H1 (cell line): ENCODE measurements at regions not wholly inside any gene's neighbourhood (a gene's known extent, or its start where the extent isn't known, plus 50 kb on each side); places are given as distances from the start of the nearest gene placed in this dataset.

Experiments
- CTCF ChIA-PET: fragments of 300-600 bp; sonication (Branson Sonifier 250); formaldehyde crosslinking; loops from one replicate; lab custom pipeline; 2021; ENCODE audit not compliant: partially characterized antibody; lab: Charles Lee
- POLR2A ChIA-PET: fragments of 300-600 bp; sonication (Branson Sonifier 250); formaldehyde crosslinking; loops from one replicate; lab custom pipeline; 2021; ENCODE audit warnings: inconsistent platforms; ENCODE audit not compliant: partially characterized antibody; lab: Charles Lee
- DNase-seq, 2 experiments: peaks; one replicate each; pipeline versions ENCODE4 v3.0.0 to v3.0.0-alpha.2; 2010 to 2022; ENCODE audit warnings: low spot score in 2 of 2, low read depth in 1 of 2, mixed read lengths in 1 of 2
- FAIRE-seq: peaks from 2 replicates; lab custom pipeline; 2011; peaks lifted over from hg19 to GRCh38; lab: Jason Lieb, UNC
- H2AFZ ChIP-seq: 2 replicates; pipeline ENCODE4 v1.8.1; 2012; ENCODE audit warnings: low read length, inconsistent platforms
- H2AK5ac ChIP-seq: 2 replicates; pipeline ENCODE4 v1.6.1; 2013; ENCODE audit warnings: low read depth, low read length
- H2BK120ac ChIP-seq: replicated peaks from 2 replicates; pipeline ENCODE3; 2013; ENCODE audit warnings: low read depth, low read length, inconsistent platforms
- H2BK12ac ChIP-seq: 2 replicates; pipeline ENCODE4 v1.6.1; 2013; ENCODE audit warnings: low read depth, low read length
- H2BK15ac ChIP-seq: 2 replicates; pipeline ENCODE4 v1.6.1; 2013; ENCODE audit warnings: low read length
- H2BK20ac ChIP-seq: 2 replicates; pipeline ENCODE4 v1.6.1; 2013; ENCODE audit warnings: low read length
- H2BK5ac ChIP-seq: 2 replicates; pipeline ENCODE4 v1.6.1; 2013; ENCODE audit warnings: low read depth, low read length
- H3K14ac ChIP-seq: 2 replicates; pipeline ENCODE4 v1.6.1; 2013; ENCODE audit warnings: inconsistent platforms; ENCODE audit not compliant: insufficient read length
- H3K18ac ChIP-seq: 2 replicates; pipeline ENCODE4 v1.6.1; 2013; ENCODE audit warnings: low read length; ENCODE audit errors: extremely low read depth
- H3K23ac ChIP-seq: 2 replicates; pipeline ENCODE4 v1.6.1; 2013; ENCODE audit warnings: inconsistent platforms; ENCODE audit not compliant: insufficient read length
- H3K23me2 ChIP-seq: 2 replicates; pipeline ENCODE4 v1.6.1; 2013; ENCODE audit warnings: low read depth, low read length
- H3K27ac ChIP-seq: 2 replicates; pipeline ENCODE4 v1.6.1; 2011; ENCODE audit warnings: low read depth, low read length, inconsistent platforms
- H3K27me3 ChIP-seq, 4 experiments: replicated peaks in 1 of 4; 1 replicate in 1 of 4; 2 replicates in 3 of 4; pipeline versions ENCODE4 v1.6.1 to v1.8.1; 2011 to 2013; ENCODE audit warnings: low read length in 3 of 4, mild to moderate bottlenecking in 3 of 4, inconsistent platforms in 2 of 4, mixed read lengths in 2 of 4, moderate library complexity in 1 of 4; ENCODE audit not compliant: control insufficient read depth in 3 of 4, insufficient read depth in 3 of 4; ENCODE audit errors: extremely low read depth in 1 of 4
- H3K36me3 ChIP-seq, 4 experiments: 2 replicates each; pipeline versions ENCODE4 v1.6.1 to v1.8.1; 2011 to 2013; ENCODE audit warnings: mild to moderate bottlenecking in 4 of 4, low read length in 3 of 4, moderate library complexity in 2 of 4, control low read depth in 1 of 4, inconsistent platforms in 1 of 4; ENCODE audit not compliant: insufficient read depth in 4 of 4, control insufficient read depth in 2 of 4
- H3K4ac ChIP-seq: replicated peaks from 2 replicates; pipeline ENCODE3; 2013; ENCODE audit warnings: low read length, low read depth, mixed read lengths, inconsistent platforms; ENCODE audit not compliant: insufficient read length
- H3K4me1 ChIP-seq, 4 experiments: replicated peaks in 1 of 4; 1 replicate in 1 of 4; 2 replicates in 3 of 4; pipeline versions ENCODE4 v1.6.1 to v1.8.1; 2011 to 2013; ENCODE audit warnings: low read length in 3 of 4, inconsistent platforms in 2 of 4, mixed read lengths in 1 of 4; ENCODE audit not compliant: insufficient read depth in 4 of 4, control insufficient read depth in 3 of 4
- H3K4me2 ChIP-seq, 2 experiments: 2 replicates each; pipeline versions ENCODE4 v1.6.1 to v1.8.1; 2011 to 2013; ENCODE audit warnings: low read depth in 2 of 2, low read length in 2 of 2, control low read depth in 1 of 2, inconsistent platforms in 1 of 2, mild to moderate bottlenecking in 1 of 2; ENCODE audit not compliant: insufficient read depth in 1 of 2
- H3K4me3 ChIP-seq, 4 experiments: fragments of 200-600, 300-600 bp in 1 of 4; sonication (generic), shearing (Covaris generic), sonication (Bioruptor Twin) in 1 of 4; 2 replicates each; pipeline versions ENCODE4 v1.5.1 to v1.8.1; 2011 to 2016; ENCODE audit warnings: low read length in 4 of 4, low read depth in 3 of 4, control low read depth in 2 of 4, inconsistent platforms in 2 of 4, mild to moderate bottlenecking in 2 of 4, mixed read lengths in 1 of 4, moderate library complexity in 1 of 4; ENCODE audit not compliant: insufficient read depth in 2 of 4; ENCODE audit errors: extremely low read depth in 1 of 4
- H3K56ac ChIP-seq: replicated peaks from 2 replicates; pipeline ENCODE3; 2013; ENCODE audit warnings: low read depth, mild to moderate bottlenecking, mixed read lengths, low read length, inconsistent platforms; ENCODE audit not compliant: insufficient read length
- H3K79me1 ChIP-seq: 2 replicates; pipeline ENCODE4 v1.6.1; 2013; ENCODE audit warnings: low read depth, low read length, control low read depth
- H3K79me2 ChIP-seq, 2 experiments: 2 replicates each; pipeline versions ENCODE4 v1.6.1 to v1.8.1; 2012 to 2013; ENCODE audit warnings: low read length in 2 of 2, mild to moderate bottlenecking in 2 of 2, inconsistent platforms in 1 of 2; ENCODE audit not compliant: insufficient read depth in 2 of 2, control insufficient read depth in 1 of 2
- H3K9ac ChIP-seq, 4 experiments: replicated peaks in 1 of 4; 1 replicate in 1 of 4; 2 replicates in 3 of 4; pipeline versions ENCODE4 v1.6.1 to v1.8.1; 2011 to 2013; ENCODE audit warnings: low read depth in 3 of 4, low read length in 3 of 4, control low read depth in 2 of 4, mild to moderate bottlenecking in 2 of 4, moderate library complexity in 2 of 4, inconsistent platforms in 1 of 4; ENCODE audit errors: extremely low read depth in 1 of 4
- H3K9me3 ChIP-seq, 2 experiments: 2 replicates each; pipeline versions ENCODE4 v1.6.1 to v1.8.1; 2012 to 2013; ENCODE audit warnings: mild to moderate bottlenecking in 2 of 2, moderate library complexity in 2 of 2, control low read depth in 1 of 2, inconsistent platforms in 1 of 2, low read depth in 1 of 2, low read length in 1 of 2, mixed read lengths in 1 of 2; ENCODE audit not compliant: insufficient read depth in 2 of 2
- H4K20me1 ChIP-seq, 2 experiments: replicated peaks in 1 of 2; 2 replicates each; pipeline versions ENCODE3 to v1.8.1; 2011 to 2013; ENCODE audit warnings: inconsistent platforms in 2 of 2, low read length in 2 of 2, mild to moderate bottlenecking in 1 of 2; ENCODE audit not compliant: insufficient read depth in 2 of 2, control insufficient read depth in 1 of 2
- H4K5ac ChIP-seq: 2 replicates; pipeline ENCODE4 v1.6.1; 2013; ENCODE audit warnings: low read length, low read depth, mixed read lengths, inconsistent platforms; ENCODE audit not compliant: insufficient read length
- H4K8ac ChIP-seq: 2 replicates; pipeline ENCODE4 v1.8.0; 2013; ENCODE audit warnings: mild to moderate bottlenecking, moderate library complexity, low read length, inconsistent platforms; ENCODE audit not compliant: insufficient read depth; ENCODE audit errors: extremely low read depth
- H4K91ac ChIP-seq: replicated peaks from 2 replicates; pipeline ENCODE3; 2013; ENCODE audit warnings: low read length, mixed read lengths, inconsistent platforms; ENCODE audit not compliant: insufficient read length
- BACH1 ChIP-seq: IDR thresholded peaks from 2 replicates; pipeline ENCODE4 v1.6.1; 2012; ENCODE audit warnings: low read length, improper control_type of control experiment
- CHD2 ChIP-seq: IDR thresholded peaks from 2 replicates; pipeline ENCODE4 v1.6.1; 2012; ENCODE audit warnings: low read length, improper control_type of control experiment
- CTBP2 ChIP-seq: IDR thresholded peaks from 2 replicates; pipeline ENCODE4 v1.7.0; 2011; ENCODE audit warnings: borderline replicate concordance, mild to moderate bottlenecking, moderate library complexity, mixed read lengths, low read length; ENCODE audit not compliant: insufficient read depth, insufficient read length
- EZH2 ChIP-seq: fragments of 200-600 bp; sonication (generic); IDR thresholded peaks from 2 replicates; pipeline ENCODE4 v1.7.1; 2012; ENCODE audit warnings: low read depth, mild to moderate bottlenecking, moderate library complexity, low read length, inconsistent platforms; ENCODE audit not compliant: severe bottlenecking
- MAFK ChIP-seq: IDR thresholded peaks from 2 replicates; pipeline ENCODE4 v1.6.1; 2012; ENCODE audit warnings: low read depth, mild to moderate bottlenecking, improper control_type of control experiment, low read length
- TCF12 ChIP-seq: IDR thresholded peaks from 2 replicates; pipeline ENCODE4 v1.6.1; 2011; ENCODE audit warnings: low read depth, mild to moderate bottlenecking, low read length
- ZNF274 ChIP-seq: IDR thresholded peaks from 2 replicates; pipeline ENCODE4 v1.7.0; 2012; ENCODE audit warnings: low read length, borderline replicate concordance; ENCODE audit errors: extremely low read depth
- WGBS, 2 experiments: shearing (Covaris generic) in 1 of 2; methylation state at CpG; one replicate each; pipeline versions ENCODE4 v1.1.6 to v1.1.7; 2013 to 2015; ENCODE audit warnings: low lambda C conversion rate in 2 of 2, mixed read lengths in 2 of 2, inconsistent platforms in 1 of 2, low coverage in 1 of 2, missing lambda C conversion rate in 1 of 2; ENCODE audit not compliant: insufficient replicate concordance in 2 of 2, insufficient coverage in 1 of 2, insufficient read length in 1 of 2; ENCODE audit errors: extremely low coverage in 1 of 2, missing lambda C conversion rate in 1 of 2; 5-methylcytosine and 5-hydroxymethylcytosine counted together

GRCh38 chr5:163677092-163677491 lies 171.7 kb downstream of the MAT2B start:
- Histone ChIP-seq H3K4me3 (no peak overlapping the region), H3K23me2 (no peaks in the 10 kb centered on the region), H2BK12ac (no peak overlapping the region), H4K20me1 (no peaks in the 10 kb centered on the region), H3K4me1 (no peaks in the 10 kb centered on the region), H4K91ac (no peak overlapping the region), H2BK15ac (no peak overlapping the region), H3K23ac (no peak overlapping the region), H3K79me2 (no peaks in the 10 kb centered on the region), H2BK20ac (no peak overlapping the region), H3K4ac (no peak overlapping the region), H4K8ac (no peak overlapping the region), H3K9ac (no peak overlapping the region), H3K36me3 (no peaks in the 10 kb centered on the region), H3K79me1 (no peaks in the 10 kb centered on the region), H3K18ac (no peak overlapping the region), H2BK120ac (no peak overlapping the region), H2BK5ac (no peak overlapping the region), H3K14ac (no peak overlapping the region), H2AFZ (no peak overlapping the region), H3K27ac (no peak overlapping the region), H4K5ac (no peak overlapping the region), H3K56ac (no peak overlapping the region), H3K4me2 (no peak overlapping the region), H3K9me3 (no peaks in the 10 kb centered on the region), H2AK5ac (no peak overlapping the region), H3K27me3 (no peaks in the 10 kb centered on the region)
- DNase-seq = no peak
- 94% methylated on average over 2 of the region's 2 CpGs; no CpG with 5 or more reads in 1 of the 2 experiments for WGBS, 2 experiments
- ChIA-PET POLR2A (no interaction called here), CTCF (no interaction called here)
- TF ChIP-seq CHD2 (no peak), EZH2 (no peak), TCF12 (no peak), BACH1 (no peak), MAFK (no peak), CTBP2 (no peak), ZNF274 (no peak)
- FAIRE-seq = no peak
